Stomach (tissue), 8 donors: ENCODE measurements at regions not wholly inside any gene's neighbourhood (a gene's known extent, or its start where the extent isn't known, plus 50 kb on each side); places are given as distances from the start of the nearest gene placed in this dataset.

Experiments used
- DNase-seq, 2 donors: peaks; one replicate each; pipeline versions ENCODE4 v3.0.0 to v3.0.0-alpha.2; 2013 to 2019
- H3K27ac ChIP-seq, 5 donors: fragments of 200-600 bp in 4 of 5; sonication (generic) in 4 of 5; one replicate each; pipeline ENCODE4 v1.5.1; 2013 to 2019; ENCODE audit warnings: mild to moderate bottlenecking in 1 of 5, moderate library complexity in 1 of 5
- H3K27me3 ChIP-seq, 3 donors: fragments of 200-600 bp; sonication (generic); one replicate each; pipeline ENCODE4 v1.5.1; 2017 to 2019; ENCODE audit warnings: mixed run types in 1 of 3
- H3K36me3 ChIP-seq, 4 donors: fragments of 200-600 bp; sonication (generic); 1 replicate in 3 of 4; 2 replicates in 1 of 4; pipeline ENCODE4 v1.5.1; 2016 to 2019
- H3K4me1 ChIP-seq, 4 donors: fragments of 200-600 bp; sonication (generic); one replicate each; pipeline ENCODE4 v1.5.1; 2016 to 2019
- H3K4me3 ChIP-seq, 4 donors: fragments of 200-600 bp; sonication (generic) in 3 of 4; one replicate each; pipeline ENCODE4 v1.5.1; 2016 to 2019; ENCODE audit warnings: mild to moderate bottlenecking in 1 of 4
- H3K9me3 ChIP-seq, 4 donors: fragments of 200-600 bp; sonication (generic); one replicate each; pipeline ENCODE4 v1.5.1; 2016 to 2019
- EP300 ChIP-seq: sonication (generic); formaldehyde crosslinking; IDR thresholded peaks from one replicate; pipeline ENCODE4 v1.6.1; 2017; ENCODE audit warnings: antibody characterized with exemption
- POLR2A ChIP-seq, 4 donors: fragments of 450-650 bp; IDR thresholded peaks; one replicate each; pipeline ENCODE4 v1.6.1; 2016; ENCODE audit warnings: antibody characterized with exemption in 4 of 4, control low read depth in 2 of 4, mild to moderate bottlenecking in 1 of 4, moderate library complexity in 1 of 4
- POLR2AphosphoS5 ChIP-seq, 3 donors: sonication (generic); formaldehyde crosslinking; IDR thresholded peaks; one replicate each; pipeline ENCODE4 v1.6.1; 2016; ENCODE audit warnings: antibody characterized with exemption in 3 of 3
- WGBS, 5 donors: extraction: QIAGEN DNeasy Blood & Tissue Kit in 3 of 5; methylation state at CpG; one replicate each; pipeline versions ENCODE4 v1.1.5 to v1.1.7; 2013 to 2018; 5-methylcytosine and 5-hydroxymethylcytosine counted together
- intact Hi-C: fragments of 100-400 bp; cut with DNase I; formaldehyde crosslinking; loops from one replicate; pipeline ENCODE4 v1.15.1; 2023; ENCODE audit warnings: low total_unique reads
- TF ChIP-seq, protein P1 (sequence below), 7 experiments: fragments of 450-650 bp in 4 of 7; fragments of 200-600 bp in 3 of 7; sonication (generic) in 3 of 7; IDR thresholded peaks; one replicate each; pipeline ENCODE4 v1.5.1; 2016 to 2019; ENCODE audit warnings: antibody characterized with exemption in 7 of 7, control low read depth in 2 of 7, mild to moderate bottlenecking in 1 of 7
- donor health status: healthy with polysubstance abuse.
- donor health status: Bipolar disorder and iron deficiency.
- donor health status: healthy.

DNA sequence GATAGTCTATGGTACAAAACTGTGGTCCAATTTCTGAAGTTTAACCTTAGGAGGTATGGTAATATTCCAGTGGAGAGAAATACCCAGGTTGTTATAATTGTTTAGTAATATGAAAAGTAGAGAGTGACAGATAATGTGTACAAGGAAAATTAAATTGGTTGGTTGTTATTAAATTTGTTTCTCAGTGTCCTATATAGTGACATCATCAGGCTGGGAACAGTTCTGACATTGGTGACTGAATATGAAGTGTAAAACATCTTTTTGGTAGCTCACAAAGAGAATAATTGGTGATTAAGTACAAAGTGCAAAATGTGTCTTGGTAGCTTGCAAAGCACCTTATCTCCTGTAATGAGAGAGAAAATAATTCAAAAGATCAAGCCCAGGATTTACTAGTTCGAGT is 1806.1 kb upstream of the CDH6 start:
- TF ChIP-seq, protein P1, sequence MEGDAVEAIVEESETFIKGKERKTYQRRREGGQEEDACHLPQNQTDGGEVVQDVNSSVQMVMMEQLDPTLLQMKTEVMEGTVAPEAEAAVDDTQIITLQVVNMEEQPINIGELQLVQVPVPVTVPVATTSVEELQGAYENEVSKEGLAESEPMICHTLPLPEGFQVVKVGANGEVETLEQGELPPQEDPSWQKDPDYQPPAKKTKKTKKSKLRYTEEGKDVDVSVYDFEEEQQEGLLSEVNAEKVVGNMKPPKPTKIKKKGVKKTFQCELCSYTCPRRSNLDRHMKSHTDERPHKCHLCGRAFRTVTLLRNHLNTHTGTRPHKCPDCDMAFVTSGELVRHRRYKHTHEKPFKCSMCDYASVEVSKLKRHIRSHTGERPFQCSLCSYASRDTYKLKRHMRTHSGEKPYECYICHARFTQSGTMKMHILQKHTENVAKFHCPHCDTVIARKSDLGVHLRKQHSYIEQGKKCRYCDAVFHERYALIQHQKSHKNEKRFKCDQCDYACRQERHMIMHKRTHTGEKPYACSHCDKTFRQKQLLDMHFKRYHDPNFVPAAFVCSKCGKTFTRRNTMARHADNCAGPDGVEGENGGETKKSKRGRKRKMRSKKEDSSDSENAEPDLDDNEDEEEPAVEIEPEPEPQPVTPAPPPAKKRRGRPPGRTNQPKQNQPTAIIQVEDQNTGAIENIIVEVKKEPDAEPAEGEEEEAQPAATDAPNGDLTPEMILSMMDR (IDR thresholded peaks at IDR 0.05): no peak
- TF ChIP-seq POLR2AphosphoS5 (IDR thresholded peaks at IDR 0.05) (no peak), EP300 (no peak), POLR2A (IDR thresholded peaks at IDR 0.05) (no peak)
- Histone ChIP-seq H3K4me3 (no peak overlapping the region), H3K27me3 (no peaks in the 10 kb centered on the region), H3K36me3 (no peaks in the 10 kb centered on the region), H3K9me3 (peaks cover 0 to 21% (median 5%) of the 10 kb centered on the region in 4 donors), H3K27ac (no peak overlapping the region), H3K4me1 (no peaks in the 10 kb centered on the region)
- no peak for DNase-seq
- intact Hi-C loops: no loop called here
- 33 to 55% (median 43%) methylated on average over 1 of the region's 1 CpG for WGBS, 5 donors

DNA sequence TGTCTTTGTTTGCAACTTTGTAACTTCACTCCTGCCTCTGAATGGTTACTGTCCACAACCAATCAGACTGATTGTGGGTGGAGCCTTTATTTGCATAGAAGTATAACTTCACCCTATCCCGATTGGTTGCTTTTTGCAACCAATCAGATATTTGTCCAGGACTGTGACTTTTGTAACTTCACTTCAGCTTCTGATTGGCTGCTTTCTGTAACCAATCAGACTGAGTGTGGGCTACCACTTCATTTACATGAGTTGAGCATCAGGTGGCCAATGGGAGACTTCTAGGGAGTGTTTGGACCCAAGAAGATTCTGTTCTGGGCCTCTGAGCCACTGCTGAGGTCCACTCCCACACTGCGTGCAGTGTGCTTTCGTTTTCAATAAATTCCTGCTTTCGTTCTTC is 1810.7 kb upstream of the CDH6 start:
- no peak overlapping the region for H3K4me3 ChIP-seq
- H3K27me3 ChIP-seq: no peaks in the 10 kb centered on the region
- H3K4me1 ChIP-seq: no peaks in the 10 kb centered on the region
- TF ChIP-seq, protein P1 (IDR thresholded peaks at IDR 0.05): no peak
- TF ChIP-seq POLR2A (IDR thresholded peaks at IDR 0.05): no peak
- no peak for TF ChIP-seq POLR2AphosphoS5 (IDR thresholded peaks at IDR 0.05)
- no peak for TF ChIP-seq EP300
- no peaks in the 10 kb centered on the region for H3K9me3 ChIP-seq
- intact Hi-C loops: no loop called here
- no peak for DNase-seq
- H3K36me3 ChIP-seq: no peaks in the 10 kb centered on the region
- 89 to 92% (median 90%) methylated on average over 4 of the region's 4 CpGs for WGBS, 5 donors
- no peak overlapping the region for H3K27ac ChIP-seq

DNA sequence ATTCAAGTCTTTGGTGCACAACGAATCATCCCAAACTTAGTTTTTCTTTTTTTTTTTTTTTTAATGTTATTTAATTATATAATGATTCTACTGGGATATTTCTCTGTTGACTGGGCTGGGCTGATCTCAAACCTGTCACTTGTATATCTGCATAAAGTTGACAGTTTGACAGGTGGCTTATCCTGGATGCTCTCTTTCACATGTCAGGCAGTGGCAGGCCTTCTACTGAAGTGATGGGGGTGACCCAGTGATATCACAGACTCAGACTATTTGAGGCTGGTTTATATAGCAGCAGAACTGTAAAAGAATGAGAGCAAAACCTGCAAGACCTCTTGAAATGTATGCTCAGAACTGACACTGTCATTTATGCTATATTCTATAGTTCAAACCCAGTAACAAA is 1813.5 kb upstream of the CDH6 start:
- no peak for DNase-seq
- no peak for TF ChIP-seq POLR2AphosphoS5 (IDR thresholded peaks at IDR 0.05)
- TF ChIP-seq, protein P1 (IDR thresholded peaks at IDR 0.05): no peak
- TF ChIP-seq POLR2A (IDR thresholded peaks at IDR 0.05): no peak
- no peak for TF ChIP-seq EP300
- H3K27me3 ChIP-seq: no peaks in the 10 kb centered on the region
- 0 to 94% (median 52%) methylated on average over 1 of the region's 1 CpG for WGBS, 5 donors
- no peaks in the 10 kb centered on the region for H3K4me1 ChIP-seq
- no peak overlapping the region for H3K27ac ChIP-seq
- intact Hi-C loops: no loop called here
- no peaks in the 10 kb centered on the region for H3K36me3 ChIP-seq
- H3K9me3 ChIP-seq: no peaks in the 10 kb centered on the region
- H3K4me3 ChIP-seq: no peak overlapping the region

DNA sequence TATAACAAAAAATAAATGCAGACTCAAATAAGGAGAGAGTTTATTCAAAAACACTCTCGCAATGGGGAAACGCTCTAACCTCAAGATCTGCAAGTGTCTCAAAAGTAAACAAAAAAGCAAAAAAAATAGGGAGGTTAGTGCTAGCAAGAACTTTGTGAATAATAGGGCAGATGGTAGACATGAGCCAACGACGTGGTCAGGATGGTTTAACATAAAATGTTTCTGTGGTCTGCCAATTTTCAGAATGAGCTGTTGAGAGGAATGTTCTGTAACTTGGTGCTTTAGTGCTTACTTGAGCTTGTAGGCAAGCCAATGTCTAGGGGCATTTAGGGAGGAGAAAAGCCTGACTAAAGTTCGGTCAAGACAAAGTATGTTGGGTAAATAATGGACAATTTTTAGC is 1813.9 kb upstream of the CDH6 start:
- WGBS, 5 donors: 83 to 90% (median 84%) methylated on average over 5 of the region's 5 CpGs
- Histone ChIP-seq H3K27me3 (no peaks in the 10 kb centered on the region), H3K36me3 (no peaks in the 10 kb centered on the region), H3K27ac (no peak overlapping the region), H3K9me3 (no peaks in the 10 kb centered on the region), H3K4me1 (no peaks in the 10 kb centered on the region), H3K4me3 (no peak overlapping the region)
- TF ChIP-seq POLR2AphosphoS5 (IDR thresholded peaks at IDR 0.05): no peak
- intact Hi-C loops: no loop called here
- no peak for DNase-seq

DNA sequence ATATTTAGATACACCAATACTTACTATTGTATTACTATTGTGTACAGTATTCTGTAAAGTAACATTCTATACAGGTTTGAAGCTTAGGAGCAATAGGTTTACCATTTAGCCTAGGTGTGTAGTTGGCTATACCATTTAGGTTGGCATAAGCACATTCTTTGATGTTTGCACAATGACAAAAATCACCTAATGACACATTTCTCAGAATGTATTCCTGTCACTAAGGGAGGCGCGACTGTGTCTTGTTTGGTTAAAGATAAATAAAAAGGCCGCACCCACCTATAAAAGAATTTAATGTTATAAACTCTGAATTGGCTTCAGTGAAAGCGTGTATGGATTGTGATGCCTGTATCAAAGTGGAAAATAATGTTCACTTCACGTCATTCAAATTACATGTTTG is 1815.4 kb upstream of the CDH6 start:
- no peaks in the 10 kb centered on the region for H3K4me1 ChIP-seq

More for the DNA sequence above, 1815.4 kb upstream of the CDH6 start:
- WGBS, 5 donors: 49 to 72% (median 62%) methylated on average over 5 of the region's 5 CpGs
- TF ChIP-seq POLR2A (IDR thresholded peaks at IDR 0.05) (no peak), EP300 (no peak), POLR2AphosphoS5 (IDR thresholded peaks at IDR 0.05) (no peak)
- TF ChIP-seq, protein P1 (IDR thresholded peaks at IDR 0.05): no peak
- intact Hi-C loops: no loop called here
- no peak for DNase-seq
- Histone ChIP-seq H3K27me3 (no peaks in the 10 kb centered on the region), H3K4me3 (no peak overlapping the region), H3K27ac (no peak overlapping the region), H3K36me3 (no peaks in the 10 kb centered on the region), H3K9me3 (no peaks in the 10 kb centered on the region)
